ENCODE measurements at regions not wholly inside any gene's neighbourhood (a gene's known extent, or its start where the extent isn't known, plus 50 kb on each side); places are given as distances from the start of the nearest gene placed in this dataset.
A peak's percentile ranks its signal among the peaks of the same experiment; 100 is the strongest.

DNA sequence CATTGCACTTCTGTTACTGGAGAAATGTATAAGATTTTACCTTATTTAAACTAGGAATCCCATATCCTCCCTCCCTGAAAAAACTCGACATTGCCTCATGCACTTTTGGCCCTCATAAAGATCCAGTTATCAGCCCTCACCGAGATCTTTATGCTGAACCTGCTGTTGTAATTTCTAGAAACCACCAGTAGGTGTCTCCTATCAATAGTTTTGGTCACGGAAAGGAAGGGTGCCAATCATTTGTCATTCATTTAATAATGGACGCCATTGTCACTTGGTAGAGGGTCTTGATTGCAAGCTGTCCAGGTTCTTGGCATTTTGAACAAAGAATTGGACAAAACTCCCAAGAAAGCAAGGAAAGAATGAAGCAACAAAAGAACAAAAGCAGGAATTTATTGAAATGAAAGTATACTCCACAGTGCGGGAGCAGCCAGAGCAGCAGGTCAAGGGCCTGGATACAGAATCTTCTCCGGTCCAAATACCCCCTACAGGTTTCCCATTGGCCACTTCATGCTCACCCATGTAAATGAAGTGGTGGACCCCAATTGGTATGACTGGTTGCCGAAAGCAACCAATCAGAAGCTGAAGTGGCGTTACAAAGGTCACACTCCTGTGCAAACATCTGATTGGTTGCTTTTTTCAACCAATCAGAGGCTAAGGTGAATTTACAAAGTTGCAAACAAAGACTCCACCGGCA, 524.3 kb downstream of the PSAT1 start:
- peak; percentile 55 for DNase-seq (ENCODE audit: low read depth, low spot score)

DNA sequence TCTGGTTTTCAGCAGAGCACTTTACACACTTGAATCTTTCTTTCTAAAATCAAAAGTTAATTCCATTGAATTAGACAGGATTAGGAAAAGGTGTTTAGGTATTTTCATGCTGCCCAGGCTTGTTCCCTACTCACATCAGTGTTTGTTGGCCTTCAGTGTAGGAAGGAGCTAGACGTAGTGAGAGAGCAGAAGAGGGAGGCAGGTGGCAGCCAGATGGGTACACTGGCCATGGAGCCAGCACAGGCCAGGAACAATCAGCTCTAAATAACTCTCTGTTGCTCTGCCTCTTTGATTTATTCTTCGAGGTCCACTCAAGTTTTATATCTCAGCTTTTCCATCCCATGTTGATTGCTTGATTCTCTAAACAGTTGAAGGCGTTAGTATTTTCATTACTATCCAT, 529.6 kb downstream of the PSAT1 start:
- no peak for DNase-seq (ENCODE audit: low read depth, low spot score)
- H3K36me3 ChIP-seq (ENCODE audit: control insufficient read depth in 2 of 2, extremely low read depth in 1 of 2, insufficient read depth in 2 of 2, low read length in 2 of 2): no peaks in the 10 kb centered on the region
- no peak overlapping the region for H3K4me3 ChIP-seq (replicated peaks in 1 of 3; ENCODE audit: insufficient read depth in 1 of 3, low read depth in 1 of 3, low read length in 3 of 3)
- H2AFZ ChIP-seq (ENCODE audit: low read depth, low read length): no peak overlapping the region
- H3K27ac ChIP-seq (ENCODE audit: insufficient read depth, low read depth, low read length): no peak overlapping the region
- CTCF ChIA-PET: interaction anchor here (0.5 to 1.7 kb wide), 3 partner anchors 28 to 1829 kb away, joined by 3 to 5 read pairs (median 3); no protein-coding TSS in a partner anchor
- H3K4me2 ChIP-seq (ENCODE audit: insufficient read depth, low read length): no peak overlapping the region
- no peaks in the 10 kb centered on the region for H4K20me1 ChIP-seq (replicated peaks; ENCODE audit: control insufficient read depth, extremely low read depth, insufficient read depth, low read length)
- BruUV-seq (replicated peaks): no TSS peak
- H3K9ac ChIP-seq (replicated peaks; ENCODE audit: extremely low read depth, insufficient read depth, low read length): no peak overlapping the region
- FAIRE-seq: no peak
- POLR2A ChIA-PET: no interaction called here
- H3K79me2 ChIP-seq (ENCODE audit: control insufficient read depth, insufficient read depth, low read length): no peaks in the 10 kb centered on the region
- no peaks in the 10 kb centered on the region for H3K9me3 ChIP-seq (replicated peaks; ENCODE audit: control insufficient read depth, insufficient read depth, low read length)
- no peak for TF ChIP-seq POLR2A (IDR thresholded peaks at IDR 0.05; ENCODE audit: low read depth, low read length)
- TF ChIP-seq JUN (IDR thresholded peaks at IDR 0.05; ENCODE audit: borderline replicate concordance, insufficient read depth, insufficient read length, low read depth): no peak
- TF ChIP-seq, protein P1, sequence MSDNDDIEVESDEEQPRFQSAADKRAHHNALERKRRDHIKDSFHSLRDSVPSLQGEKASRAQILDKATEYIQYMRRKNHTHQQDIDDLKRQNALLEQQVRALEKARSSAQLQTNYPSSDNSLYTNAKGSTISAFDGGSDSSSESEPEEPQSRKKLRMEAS (IDR thresholded peaks at IDR 0.05; ENCODE audit: insufficient read depth, insufficient read length): no peak
- no peak for TF ChIP-seq EZH2 (IDR thresholded peaks at IDR 0.05; ENCODE audit: borderline replicate concordance, low read depth, low read length, severe bottlenecking)
- no peak for TF ChIP-seq MYC (IDR thresholded peaks at IDR 0.05; ENCODE audit: low read depth, low read length)
- no peak for TF ChIP-seq POLR2AphosphoS5 (IDR thresholded peaks at IDR 0.05; ENCODE audit: insufficient read depth, low read depth, low read length)
- TF ChIP-seq GATA2 (IDR thresholded peaks at IDR 0.05; ENCODE audit: insufficient read depth, insufficient read length, low read depth, low read length): no peak
- TF ChIP-seq, protein P2, sequence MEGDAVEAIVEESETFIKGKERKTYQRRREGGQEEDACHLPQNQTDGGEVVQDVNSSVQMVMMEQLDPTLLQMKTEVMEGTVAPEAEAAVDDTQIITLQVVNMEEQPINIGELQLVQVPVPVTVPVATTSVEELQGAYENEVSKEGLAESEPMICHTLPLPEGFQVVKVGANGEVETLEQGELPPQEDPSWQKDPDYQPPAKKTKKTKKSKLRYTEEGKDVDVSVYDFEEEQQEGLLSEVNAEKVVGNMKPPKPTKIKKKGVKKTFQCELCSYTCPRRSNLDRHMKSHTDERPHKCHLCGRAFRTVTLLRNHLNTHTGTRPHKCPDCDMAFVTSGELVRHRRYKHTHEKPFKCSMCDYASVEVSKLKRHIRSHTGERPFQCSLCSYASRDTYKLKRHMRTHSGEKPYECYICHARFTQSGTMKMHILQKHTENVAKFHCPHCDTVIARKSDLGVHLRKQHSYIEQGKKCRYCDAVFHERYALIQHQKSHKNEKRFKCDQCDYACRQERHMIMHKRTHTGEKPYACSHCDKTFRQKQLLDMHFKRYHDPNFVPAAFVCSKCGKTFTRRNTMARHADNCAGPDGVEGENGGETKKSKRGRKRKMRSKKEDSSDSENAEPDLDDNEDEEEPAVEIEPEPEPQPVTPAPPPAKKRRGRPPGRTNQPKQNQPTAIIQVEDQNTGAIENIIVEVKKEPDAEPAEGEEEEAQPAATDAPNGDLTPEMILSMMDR (IDR thresholded peaks at IDR 0.05; ENCODE audit: extremely low read depth in 1 of 2, insufficient read depth in 1 of 2, low read depth in 1 of 2, low read length in 2 of 2): no peak
- TF ChIP-seq FOS (IDR thresholded peaks at IDR 0.05; ENCODE audit: borderline replicate concordance, insufficient read depth, low read length): no peak
- dilution Hi-C loops (cut with MboI; ENCODE audit: extremely low pct_ligation_motif_present, low sequenced_read_pairs) (no loop called here), intact Hi-C loops (cut with micrococcal nuclease) (no loop called here)
- no peaks in the 10 kb centered on the region for H3K9me1 ChIP-seq (replicated peaks; ENCODE audit: control insufficient read depth, extremely low read depth, insufficient read depth, low read length)
- no peaks in the 10 kb centered on the region for H3K4me1 ChIP-seq (ENCODE audit: control insufficient read depth, extremely low read depth, insufficient read depth, low read length)
- no peaks in the 10 kb centered on the region for H3K27me3 ChIP-seq (ENCODE audit: control insufficient read depth in 2 of 2, insufficient read depth in 2 of 2, low read length in 2 of 2)

More for the DNA sequence above, 524.3 kb downstream of the PSAT1 start:
- Histone ChIP-seq H3K4me3 (replicated peaks in 1 of 3; ENCODE audit: insufficient read depth in 1 of 3, low read depth in 1 of 3, low read length in 3 of 3) (peak overlapping the region in 1 of 3 experiments; percentile 34), H3K4me2 (ENCODE audit: insufficient read depth, low read length) (peak overlapping the region; percentile 65), H3K9ac (replicated peaks; ENCODE audit: extremely low read depth, insufficient read depth, low read length) (no peak overlapping the region), H3K4me1 (ENCODE audit: control insufficient read depth, extremely low read depth, insufficient read depth, low read length) (no peaks in the 10 kb centered on the region), H3K79me2 (ENCODE audit: control insufficient read depth, insufficient read depth, low read length) (no peaks in the 10 kb centered on the region), H3K27me3 (ENCODE audit: control insufficient read depth in 2 of 2, insufficient read depth in 2 of 2, low read length in 2 of 2) (no peaks in the 10 kb centered on the region), H3K9me1 (replicated peaks; ENCODE audit: control insufficient read depth, extremely low read depth, insufficient read depth, low read length) (no peaks in the 10 kb centered on the region), H3K36me3 (ENCODE audit: control insufficient read depth in 2 of 2, extremely low read depth in 1 of 2, insufficient read depth in 2 of 2, low read length in 2 of 2) (no peaks in the 10 kb centered on the region), H4K20me1 (replicated peaks; ENCODE audit: control insufficient read depth, extremely low read depth, insufficient read depth, low read length) (no peaks in the 10 kb centered on the region), H2AFZ (ENCODE audit: low read depth, low read length) (peak overlapping the region; percentile 79), H3K27ac (ENCODE audit: insufficient read depth, low read depth, low read length) (peak overlapping the region; percentile 14), H3K9me3 (replicated peaks; ENCODE audit: control insufficient read depth, insufficient read depth, low read length) (no peaks in the 10 kb centered on the region)
- dilution Hi-C loops (cut with MboI; ENCODE audit: extremely low pct_ligation_motif_present, low sequenced_read_pairs): no loop called here
- intact Hi-C loops (cut with micrococcal nuclease): loop anchor here (1.0 to 2.0 kb wide), 5 partner anchors 46 to 412 kb away; no protein-coding TSS in a partner anchor
- TF ChIP-seq, protein P2 (IDR thresholded peaks at IDR 0.05; ENCODE audit: extremely low read depth in 1 of 2, insufficient read depth in 1 of 2, low read depth in 1 of 2, low read length in 2 of 2): peak; percentile 49 to 52
- TF ChIP-seq FOS (IDR thresholded peaks at IDR 0.05; ENCODE audit: borderline replicate concordance, insufficient read depth, low read length): no peak
- peak; percentile 88 for FAIRE-seq
- ChIA-PET POLR2A (no interaction called here), CTCF (interaction anchor here (0.7 to 4.4 kb wide), 18 partner anchors 9 to 412 kb away, joined by 3 to 29 read pairs (median 4); no protein-coding TSS in a partner anchor)
- no TSS peak for BruUV-seq (replicated peaks)
